SH-SY5Y (cell line): ENCODE measurements at regions not wholly inside any gene's neighbourhood (a gene's known extent, or its start where the extent isn't known, plus 50 kb on each side); places are given as distances from the start of the nearest gene placed in this dataset.

Experiments
- GATA2 ChIP-seq: IDR thresholded peaks from 2 replicates; pipeline ENCODE4 v1.6.1; 2011; ENCODE audit warnings: mild to moderate bottlenecking, low read depth, low read length
- GATA3 ChIP-seq: IDR thresholded peaks from 2 replicates; pipeline ENCODE4 v1.6.1; 2011; ENCODE audit warnings: low read depth, mild to moderate bottlenecking, low read length, moderate library complexity

- TF ChIP-seq GATA2 (no peak; the same call in 1 of the 2 replicates), GATA3 (peak; percentile 52; the same call in 1 of the 2 replicates)
Measured at GRCh38 chr3:56856752-56857151, 55.0 kb upstream of the ARHGEF3 start.
